DND-41 (cell line): ENCODE measurements at regions not wholly inside any gene's neighbourhood (a gene's known extent, or its start where the extent isn't known, plus 50 kb on each side); places are given as distances from the start of the nearest gene placed in this dataset.
A peak's percentile ranks its signal among the peaks of the same experiment; 100 is the strongest.

Experiments
- ATAC-seq: fragments of 200-7000 bp; cut with Tn5 transposase; 3 replicates; pipeline ENCODE4 v1.9.1; 2021; ENCODE audit warnings: low read depth; ENCODE audit not compliant: insufficient read depth
- DNase-seq: peaks from one replicate; pipeline ENCODE4 v3.0.0-alpha.2; 2020
- H2AFZ ChIP-seq: 2 replicates; pipeline ENCODE4 v1.6.0; 2012; ENCODE audit warnings: low read depth, low read length
- H3K27ac ChIP-seq: 2 replicates; pipeline ENCODE4 v1.5.1; 2012; ENCODE audit warnings: low read length, inconsistent platforms
- H3K27me3 ChIP-seq: fragments of 200-600 bp; sonication (generic); 2 replicates; pipeline ENCODE4 v1.6.0; 2012; ENCODE audit warnings: low read length, mild to moderate bottlenecking, inconsistent platforms; ENCODE audit not compliant: insufficient read depth, poor library complexity
- H3K36me3 ChIP-seq: 2 replicates; pipeline ENCODE4 v1.5.1; 2012; ENCODE audit warnings: low read length, inconsistent platforms; ENCODE audit not compliant: insufficient read depth
- H3K4me1 ChIP-seq: 2 replicates; pipeline ENCODE4 v1.5.1; 2012; ENCODE audit warnings: mild to moderate bottlenecking, low read length; ENCODE audit not compliant: insufficient read depth
- H3K4me2 ChIP-seq: 2 replicates; pipeline ENCODE4 v1.6.0; 2012; ENCODE audit warnings: mild to moderate bottlenecking, moderate library complexity, low read length, inconsistent platforms; ENCODE audit not compliant: insufficient read depth
- H3K4me3 ChIP-seq, 2 experiments: fragments of 200-600 bp in 1 of 2; shearing (Covaris generic) in 1 of 2; 2 replicates each; pipeline ENCODE4 v1.5.1; 2012 to 2016; ENCODE audit warnings: inconsistent platforms in 2 of 2, low read length in 2 of 2, mild to moderate bottlenecking in 2 of 2, low read depth in 1 of 2, moderate library complexity in 1 of 2
- H3K79me2 ChIP-seq: 2 replicates; pipeline ENCODE4 v1.6.0; 2012; ENCODE audit warnings: low read length, inconsistent platforms; ENCODE audit not compliant: insufficient read depth
- H3K9ac ChIP-seq: 2 replicates; pipeline ENCODE4 v1.6.0; 2012; ENCODE audit warnings: low read depth, mild to moderate bottlenecking, inconsistent platforms, low read length, moderate library complexity
- H3K9me3 ChIP-seq: 2 replicates; pipeline ENCODE4 v1.5.1; 2012; ENCODE audit warnings: low read length, moderate library complexity, mild to moderate bottlenecking, inconsistent platforms; ENCODE audit not compliant: insufficient read depth, severe bottlenecking
- H4K20me1 ChIP-seq: 2 replicates; pipeline ENCODE4 v1.6.0; 2012; ENCODE audit warnings: low read length; ENCODE audit not compliant: insufficient read depth
- CTCF ChIP-seq: IDR thresholded peaks from 2 replicates; pipeline ENCODE4 v1.5.1; 2012; ENCODE audit warnings: borderline replicate concordance, low read length, moderate library complexity, mild to moderate bottlenecking; ENCODE audit not compliant: poor library complexity, severe bottlenecking; ENCODE audit errors: extremely low read depth
- EZH2 ChIP-seq: IDR thresholded peaks from 3 replicates; pipeline ENCODE4 v1.6.1; 2012; ENCODE audit warnings: borderline replicate concordance, low read depth, mild to moderate bottlenecking, moderate library complexity, low read length, inconsistent platforms; ENCODE audit not compliant: severe bottlenecking

- no peak overlapping the region for H3K4me3 ChIP-seq
- peaks cover 17% of the 10 kb centered on the region for H3K4me1 ChIP-seq
- H3K27ac ChIP-seq: 0 out of 2 replicates have a peak overlapping the region, but pooled peaks have one; percentile 16
- no peaks in the 10 kb centered on the region for H3K36me3 ChIP-seq
- H3K4me2 ChIP-seq: no peak overlapping the region
- H3K27me3 ChIP-seq: no peaks in the 10 kb centered on the region
- DNase-seq (no peak), ATAC-seq (no peak)
- no peaks in the 10 kb centered on the region for H3K9me3 ChIP-seq
- TF ChIP-seq CTCF: no peak
- peak overlapping the region; percentile 44; the same call in 1 of the 2 replicates for H2AFZ ChIP-seq
- H3K79me2 ChIP-seq: no peaks in the 10 kb centered on the region
- H3K9ac ChIP-seq: no peak overlapping the region
- H4K20me1 ChIP-seq: no peaks in the 10 kb centered on the region
These were observed 357.8 kb upstream of the TBL1XR1 start for GRCh38 chr3:177554895-177555759.

GRCh38 chr3:177557548-177557947 lies 360.3 kb upstream of the TBL1XR1 start:
- ATAC-seq (no peak), DNase-seq (no peak)
- Histone ChIP-seq H2AFZ (no peak overlapping the region), H3K36me3 (no peaks in the 10 kb centered on the region), H3K27ac (no peak overlapping the region), H3K9ac (no peak overlapping the region), H3K4me1 (peaks cover 6% of the 10 kb centered on the region; the same call in 1 of the 2 replicates), H3K27me3 (no peaks in the 10 kb centered on the region), H3K4me3 (no peak overlapping the region), H3K9me3 (no peaks in the 10 kb centered on the region), H3K79me2 (no peaks in the 10 kb centered on the region), H3K4me2 (no peak overlapping the region), H4K20me1 (no peaks in the 10 kb centered on the region)
- no peak for TF ChIP-seq EZH2
- TF ChIP-seq CTCF: no peak

- Histone ChIP-seq H3K9ac (no peak overlapping the region), H3K27ac (no peak overlapping the region), H2AFZ (no peak overlapping the region), H4K20me1 (no peaks in the 10 kb centered on the region), H3K9me3 (no peaks in the 10 kb centered on the region), H3K4me1 (no peaks in the 10 kb centered on the region), H3K79me2 (no peaks in the 10 kb centered on the region), H3K4me2 (no peak overlapping the region), H3K4me3 (no peak overlapping the region), H3K36me3 (no peaks in the 10 kb centered on the region), H3K27me3 (no peaks in the 10 kb centered on the region)
- TF ChIP-seq CTCF (no peak), EZH2 (no peak)
- ATAC-seq (no peak), DNase-seq (no peak)
These were observed 364.1 kb upstream of the TBL1XR1 start for GRCh38 chr3:177561365-177561764.
